ENCODE measurements at regions not wholly inside any gene's neighbourhood (a gene's known extent, or its start where the extent isn't known, plus 50 kb on each side); places are given as distances from the start of the nearest gene placed in this dataset.

- H2BK20ac ChIP-seq (ENCODE audit: low read depth, low read length, poor library complexity, severe bottlenecking): no peak overlapping the region
- H3K4ac ChIP-seq (ENCODE audit: low read depth, low read length): no peak overlapping the region
- H3K4me1 ChIP-seq (ENCODE audit: insufficient read depth, low read length): 0 out of 2 replicates have a peak, but pooled peaks cover 2% of the 10 kb centered on the region
- no peak overlapping the region for H2AFZ ChIP-seq (ENCODE audit: low read length)
- peaks cover 18 to 28% of the 10 kb centered on the region in 2 experiments for H3K4me1 Mint-ChIP-seq
- H3T11ph ChIP-seq (ENCODE audit: low read length): no peak overlapping the region
- H2BK120ac ChIP-seq (ENCODE audit: low read depth, low read length, poor library complexity, severe bottlenecking): no peak overlapping the region
- no peaks in the 10 kb centered on the region for H3K27me3 Mint-ChIP-seq (ENCODE audit: low read depth)
- H3K9me3 ChIP-seq (ENCODE audit: control insufficient read depth, low read depth, low read length): no peaks in the 10 kb centered on the region
- no peaks in the 10 kb centered on the region for H3K79me2 ChIP-seq (ENCODE audit: insufficient read depth, low read length)
- H2BK15ac ChIP-seq (ENCODE audit: low read depth, low read length): no peak overlapping the region
- no peak overlapping the region for H3K27ac ChIP-seq (ENCODE audit: insufficient read length, low read depth, low read length)
- H3K27me3 ChIP-seq (ENCODE audit: insufficient read depth, low read length): no peaks in the 10 kb centered on the region
- H3K4me3 Mint-ChIP-seq: no peak overlapping the region; a peak in 1 of 5 replicates
- no peak for DNase-seq
- no peaks in the 10 kb centered on the region for H3K79me1 ChIP-seq (ENCODE audit: insufficient read depth, low read depth, low read length, poor library complexity, severe bottlenecking)
- no peak overlapping the region for H3K4me2 ChIP-seq (ENCODE audit: insufficient read depth, insufficient read length, low read length)
- no peaks in the 10 kb centered on the region for H3K36me3 Mint-ChIP-seq (ENCODE audit: insufficient read depth in 1 of 3, low read depth in 3 of 3)
- TF ChIP-seq CTCF (conservative IDR thresholded peaks at IDR 0.05): no peak
- no peak overlapping the region for H3K23ac ChIP-seq (ENCODE audit: insufficient read length, low read depth, low read length)
- no peaks in the 10 kb centered on the region for H4K20me1 ChIP-seq (ENCODE audit: control insufficient read depth, insufficient read depth, insufficient read length)
- H3K18ac ChIP-seq (ENCODE audit: insufficient read length, low read depth, low read length): no peak overlapping the region
- no peak overlapping the region for H3K14ac ChIP-seq (ENCODE audit: insufficient read depth, low read length)
- no CpG with 5 or more reads among the region's 2 CpGs for whole genome bisulfite sequencing (ENCODE audit: extremely low coverage, insufficient read length, low lambda C conversion rate)
- no peak overlapping the region for H2BK12ac ChIP-seq (ENCODE audit: insufficient read length, low read depth, low read length)
- no peak overlapping the region for H3K27ac Mint-ChIP-seq
- no peak overlapping the region for H2AK5ac ChIP-seq (ENCODE audit: insufficient read length, low read length)
- no peaks in the 10 kb centered on the region for H3K23me2 ChIP-seq (ENCODE audit: insufficient read length, low read depth, low read length, poor library complexity, severe bottlenecking)
- no peak overlapping the region for H4K8ac ChIP-seq (replicated peaks; ENCODE audit: insufficient read length, low read depth, low read length)
- H3K56ac ChIP-seq (ENCODE audit: insufficient read length, low read depth, low read length): no peak overlapping the region
- no peak overlapping the region for H4K91ac ChIP-seq (ENCODE audit: insufficient read length, low read depth, low read length)
- H3K9ac ChIP-seq (ENCODE audit: extremely low read depth, insufficient read length, low read length): no peak overlapping the region
- no peaks in the 10 kb centered on the region for H3K9me3 Mint-ChIP-seq
- H2BK5ac ChIP-seq (ENCODE audit: insufficient read length, low read length): no peak overlapping the region
- no peak overlapping the region for H4K5ac ChIP-seq (ENCODE audit: insufficient read length, low read depth, low read length)
Measured at GRCh38 chr4:20353646-20354045, 101.9 kb downstream of the SLIT2 start.
